ENCODE measurements at regions not wholly inside any gene's neighbourhood (a gene's known extent, or its start where the extent isn't known, plus 50 kb on each side); places are given as distances from the start of the nearest gene placed in this dataset.

DNA sequence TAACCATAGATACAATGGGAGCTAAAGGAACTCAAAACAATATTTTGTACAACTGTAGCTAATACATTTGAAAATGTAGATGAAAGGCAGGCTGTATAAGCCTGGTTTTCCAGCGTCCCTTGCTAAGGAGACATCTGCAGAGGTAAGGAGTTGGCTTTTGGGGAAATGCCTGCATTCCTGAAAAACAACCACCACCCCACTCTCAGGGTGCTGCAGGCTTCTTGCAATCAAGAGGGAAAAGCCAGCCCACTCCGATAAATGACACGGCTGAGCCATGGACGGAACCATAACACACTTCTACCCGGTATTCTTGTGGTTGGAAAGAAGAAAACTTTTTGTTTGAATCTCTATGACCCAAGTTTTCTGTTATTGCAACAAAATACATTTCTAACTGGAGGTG, 200.3 kb downstream of the TEX36 start:
- TF ChIP-seq, protein P1, sequence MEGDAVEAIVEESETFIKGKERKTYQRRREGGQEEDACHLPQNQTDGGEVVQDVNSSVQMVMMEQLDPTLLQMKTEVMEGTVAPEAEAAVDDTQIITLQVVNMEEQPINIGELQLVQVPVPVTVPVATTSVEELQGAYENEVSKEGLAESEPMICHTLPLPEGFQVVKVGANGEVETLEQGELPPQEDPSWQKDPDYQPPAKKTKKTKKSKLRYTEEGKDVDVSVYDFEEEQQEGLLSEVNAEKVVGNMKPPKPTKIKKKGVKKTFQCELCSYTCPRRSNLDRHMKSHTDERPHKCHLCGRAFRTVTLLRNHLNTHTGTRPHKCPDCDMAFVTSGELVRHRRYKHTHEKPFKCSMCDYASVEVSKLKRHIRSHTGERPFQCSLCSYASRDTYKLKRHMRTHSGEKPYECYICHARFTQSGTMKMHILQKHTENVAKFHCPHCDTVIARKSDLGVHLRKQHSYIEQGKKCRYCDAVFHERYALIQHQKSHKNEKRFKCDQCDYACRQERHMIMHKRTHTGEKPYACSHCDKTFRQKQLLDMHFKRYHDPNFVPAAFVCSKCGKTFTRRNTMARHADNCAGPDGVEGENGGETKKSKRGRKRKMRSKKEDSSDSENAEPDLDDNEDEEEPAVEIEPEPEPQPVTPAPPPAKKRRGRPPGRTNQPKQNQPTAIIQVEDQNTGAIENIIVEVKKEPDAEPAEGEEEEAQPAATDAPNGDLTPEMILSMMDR (IDR thresholded peaks at IDR 0.05; ENCODE audit: insufficient read depth, low read length, poor library complexity, severe bottlenecking), result no peak
- Histone ChIP-seq H3K27me3 (replicated peaks; ENCODE audit: control insufficient read depth, insufficient read depth, low read length) (no peaks in the 10 kb centered on the region; the same call in 1 of the 2 replicates), H3K36me3 (ENCODE audit: control insufficient read depth, insufficient read depth, low read length) (no peaks in the 10 kb centered on the region), H3K4me3 (replicated peaks; ENCODE audit: low read depth, low read length) (no peak overlapping the region)
- DNase-seq (ENCODE audit: extremely low read depth, insufficient read length), result no peak

DNA sequence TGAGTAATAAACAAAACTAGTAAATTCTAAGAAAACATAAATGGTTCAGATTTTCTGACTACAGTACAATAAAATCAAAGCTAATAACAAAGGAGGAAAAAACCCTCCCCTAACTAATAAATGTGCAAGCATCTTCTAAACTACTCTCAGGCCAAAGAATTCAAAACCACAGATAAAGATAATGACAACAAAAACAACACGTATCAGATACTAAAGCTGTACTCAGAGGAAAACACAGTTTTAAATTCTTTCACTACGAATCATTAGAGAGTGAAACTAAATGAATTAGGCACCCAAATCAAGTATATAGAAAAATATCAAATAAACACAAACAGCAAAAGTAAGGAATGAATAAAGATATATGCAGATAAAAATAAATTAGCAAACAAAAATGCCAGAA, 200.9 kb downstream of the TEX36 start:
- no peaks in the 10 kb centered on the region for H3K36me3 ChIP-seq (ENCODE audit: control insufficient read depth, insufficient read depth, low read length)
- TF ChIP-seq, protein P1 (IDR thresholded peaks at IDR 0.05; ENCODE audit: insufficient read depth, low read length, poor library complexity, severe bottlenecking), result no peak
- H3K4me3 ChIP-seq (replicated peaks; ENCODE audit: low read depth, low read length), result no peak overlapping the region
- no peak for DNase-seq (ENCODE audit: extremely low read depth, insufficient read length)
- no peaks in the 10 kb centered on the region; the same call in 1 of the 2 replicates for H3K27me3 ChIP-seq (replicated peaks; ENCODE audit: control insufficient read depth, insufficient read depth, low read length)

DNA sequence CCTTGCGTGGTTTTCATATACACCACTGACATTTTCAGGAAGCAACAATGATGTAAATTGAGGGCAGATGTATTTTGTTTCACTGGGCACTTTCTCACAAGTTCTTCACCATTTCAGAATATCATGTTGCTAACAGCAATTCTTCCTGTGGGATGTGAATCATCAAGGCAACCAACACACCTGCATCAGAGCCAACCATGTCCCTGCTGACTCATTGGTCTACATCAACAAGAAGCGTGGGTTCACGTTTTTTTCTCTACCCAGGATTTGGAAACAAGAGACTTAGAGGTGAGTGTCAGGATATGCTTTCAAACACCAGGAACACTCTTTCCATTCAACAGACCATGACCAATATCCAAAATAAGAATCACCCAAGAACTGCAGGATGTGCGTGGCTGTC, 203.9 kb downstream of the TEX36 start:
- Histone ChIP-seq H3K4me3 (replicated peaks; ENCODE audit: low read depth, low read length) (no peak overlapping the region), H3K27me3 (replicated peaks; ENCODE audit: control insufficient read depth, insufficient read depth, low read length) (no peaks in the 10 kb centered on the region; the same call in 1 of the 2 replicates)

DNA sequence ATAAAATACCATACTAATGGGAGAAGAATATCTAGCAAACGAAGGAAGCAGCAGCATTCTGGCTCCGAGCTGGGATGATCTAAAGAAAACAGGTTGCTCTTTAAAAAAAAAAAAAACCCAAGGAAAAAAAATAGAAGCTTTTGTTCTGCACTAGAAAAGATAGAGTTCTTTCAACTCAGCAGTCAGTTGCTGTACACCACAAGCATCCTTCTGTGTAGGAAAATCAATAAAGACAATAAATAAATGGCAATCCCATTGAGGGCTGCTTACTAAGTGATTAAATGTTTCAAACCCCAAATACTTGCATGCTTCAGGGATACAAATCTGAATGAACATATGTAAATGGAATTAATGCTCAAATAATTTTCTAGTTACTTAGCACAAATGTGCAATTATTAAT, 207.1 kb downstream of the TEX36 start:
- TF ChIP-seq, protein P1 (IDR thresholded peaks at IDR 0.05; ENCODE audit: insufficient read depth, low read length, poor library complexity, severe bottlenecking), result no peak
- no peak overlapping the region for H3K4me3 ChIP-seq (replicated peaks; ENCODE audit: low read depth, low read length)
- no peak for DNase-seq (ENCODE audit: extremely low read depth, insufficient read length)
- H3K36me3 ChIP-seq (ENCODE audit: control insufficient read depth, insufficient read depth, low read length), result no peaks in the 10 kb centered on the region
- H3K27me3 ChIP-seq (replicated peaks; ENCODE audit: control insufficient read depth, insufficient read depth, low read length), result no peaks in the 10 kb centered on the region; the same call in none of the 2 replicates

More for the DNA sequence above, 203.9 kb downstream of the TEX36 start:
- TF ChIP-seq, protein P1 (IDR thresholded peaks at IDR 0.05; ENCODE audit: insufficient read depth, low read length, poor library complexity, severe bottlenecking), result no peak
- no peak for DNase-seq (ENCODE audit: extremely low read depth, insufficient read length)
- H3K36me3 ChIP-seq (ENCODE audit: control insufficient read depth, insufficient read depth, low read length), result no peaks in the 10 kb centered on the region

DNA sequence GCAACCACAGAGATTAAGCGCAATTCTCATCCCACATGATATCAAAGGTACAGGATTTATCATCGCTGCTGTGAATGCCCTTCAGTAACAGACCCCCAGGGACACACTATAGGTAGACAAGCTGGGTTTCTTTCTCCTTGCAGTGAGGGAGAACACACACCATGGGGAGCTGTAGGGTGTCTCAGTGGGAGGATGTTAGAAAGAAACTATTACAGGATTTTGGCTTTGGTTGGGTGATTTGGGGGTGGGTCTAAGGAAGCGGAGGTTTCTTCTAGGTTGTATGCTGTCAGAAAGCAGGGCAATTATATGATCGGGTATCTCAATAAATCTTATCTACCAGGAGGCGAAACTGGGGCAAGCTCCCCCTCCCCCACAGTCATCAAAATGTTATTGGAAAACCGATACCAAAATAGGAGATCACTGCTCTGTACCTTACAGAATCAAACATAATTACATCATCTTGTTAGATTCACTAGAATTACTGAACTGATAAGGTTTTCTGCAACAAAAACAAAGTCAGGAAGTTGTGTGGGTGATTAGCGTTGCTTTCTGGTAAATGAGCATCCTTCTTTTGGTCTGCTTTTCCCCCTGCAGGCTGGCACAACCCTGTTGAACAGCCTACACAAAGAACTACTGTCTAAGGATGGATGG, 209.7 kb downstream of the TEX36 start:
- DNase-seq (ENCODE audit: extremely low read depth, insufficient read length), result no peak
- no peaks in the 10 kb centered on the region for H3K36me3 ChIP-seq (ENCODE audit: control insufficient read depth, insufficient read depth, low read length)
- TF ChIP-seq, protein P1 (IDR thresholded peaks at IDR 0.05; ENCODE audit: insufficient read depth, low read length, poor library complexity, severe bottlenecking), result no peak
- H3K27me3 ChIP-seq (replicated peaks; ENCODE audit: control insufficient read depth, insufficient read depth, low read length), result no peaks in the 10 kb centered on the region; the same call in none of the 2 replicates
- H3K4me3 ChIP-seq (replicated peaks; ENCODE audit: low read depth, low read length), result no peak overlapping the region
